ENCODE measurements at regions not wholly inside any gene's neighbourhood (a gene's known extent, or its start where the extent isn't known, plus 50 kb on each side); places are given as distances from the start of the nearest gene placed in this dataset.

GRCh38 chr10:128437786-128438345, 311.6 kb upstream of the MKI67 start:
- H3K36me3 ChIP-seq (ENCODE audit: control insufficient read depth, low read length) = no peaks in the 10 kb centered on the region
- no peak overlapping the region for H3K4me2 ChIP-seq (ENCODE audit: low read length)
- no peaks in the 10 kb centered on the region for H3K79me2 ChIP-seq (ENCODE audit: control insufficient read depth, low read length)
- H3F3A ChIP-seq (ENCODE audit: control insufficient read depth, insufficient read depth) = no peaks in the 10 kb centered on the region
- H3K4me1 ChIP-seq (ENCODE audit: control insufficient read depth, low read length) = no peaks in the 10 kb centered on the region
- no peaks in the 10 kb centered on the region for H3K27me3 ChIP-seq (ENCODE audit: control insufficient read depth, low read length)
- H3K9me3 ChIP-seq (ENCODE audit: control insufficient read depth, insufficient read depth, low read length) = no peaks in the 10 kb centered on the region
- TF ChIP-seq EZH2phosphoT487 (IDR thresholded peaks at IDR 0.05; ENCODE audit: borderline replicate concordance, low read length) = no peak
- TF ChIP-seq, protein P1, sequence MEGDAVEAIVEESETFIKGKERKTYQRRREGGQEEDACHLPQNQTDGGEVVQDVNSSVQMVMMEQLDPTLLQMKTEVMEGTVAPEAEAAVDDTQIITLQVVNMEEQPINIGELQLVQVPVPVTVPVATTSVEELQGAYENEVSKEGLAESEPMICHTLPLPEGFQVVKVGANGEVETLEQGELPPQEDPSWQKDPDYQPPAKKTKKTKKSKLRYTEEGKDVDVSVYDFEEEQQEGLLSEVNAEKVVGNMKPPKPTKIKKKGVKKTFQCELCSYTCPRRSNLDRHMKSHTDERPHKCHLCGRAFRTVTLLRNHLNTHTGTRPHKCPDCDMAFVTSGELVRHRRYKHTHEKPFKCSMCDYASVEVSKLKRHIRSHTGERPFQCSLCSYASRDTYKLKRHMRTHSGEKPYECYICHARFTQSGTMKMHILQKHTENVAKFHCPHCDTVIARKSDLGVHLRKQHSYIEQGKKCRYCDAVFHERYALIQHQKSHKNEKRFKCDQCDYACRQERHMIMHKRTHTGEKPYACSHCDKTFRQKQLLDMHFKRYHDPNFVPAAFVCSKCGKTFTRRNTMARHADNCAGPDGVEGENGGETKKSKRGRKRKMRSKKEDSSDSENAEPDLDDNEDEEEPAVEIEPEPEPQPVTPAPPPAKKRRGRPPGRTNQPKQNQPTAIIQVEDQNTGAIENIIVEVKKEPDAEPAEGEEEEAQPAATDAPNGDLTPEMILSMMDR (IDR thresholded peaks at IDR 0.05; ENCODE audit: low read depth, low read length, poor library complexity, severe bottlenecking) = no peak
- no peaks in the 10 kb centered on the region for H3K9me2 ChIP-seq (replicated peaks; ENCODE audit: control insufficient read depth, low read length)
- no peaks in the 10 kb centered on the region for H4K20me1 ChIP-seq (ENCODE audit: control insufficient read depth, insufficient read depth, low read depth, low read length)
- H3K27ac ChIP-seq (ENCODE audit: low read depth, low read length) = no peak overlapping the region
- no peak overlapping the region for H3K4me3 ChIP-seq (ENCODE audit: low read length)

GRCh38 chr10:128438417-128439063, 312.3 kb upstream of the MKI67 start:
- Histone ChIP-seq H3K36me3 (ENCODE audit: control insufficient read depth, low read length) (no peaks in the 10 kb centered on the region), H3K9me3 (ENCODE audit: control insufficient read depth, insufficient read depth, low read length) (no peaks in the 10 kb centered on the region), H3K27me3 (ENCODE audit: control insufficient read depth, low read length) (no peaks in the 10 kb centered on the region), H3K9me2 (replicated peaks; ENCODE audit: control insufficient read depth, low read length) (no peaks in the 10 kb centered on the region), H3K4me2 (ENCODE audit: low read length) (no peak overlapping the region), H3K27ac (ENCODE audit: low read depth, low read length) (no peak overlapping the region), H3F3A (ENCODE audit: control insufficient read depth, insufficient read depth) (no peaks in the 10 kb centered on the region), H3K4me1 (ENCODE audit: control insufficient read depth, low read length) (no peaks in the 10 kb centered on the region), H3K4me3 (ENCODE audit: low read length) (no peak overlapping the region), H4K20me1 (ENCODE audit: control insufficient read depth, insufficient read depth, low read depth, low read length) (no peaks in the 10 kb centered on the region), H3K79me2 (ENCODE audit: control insufficient read depth, low read length) (no peaks in the 10 kb centered on the region)
- TF ChIP-seq, protein P1 (IDR thresholded peaks at IDR 0.05; ENCODE audit: low read depth, low read length, poor library complexity, severe bottlenecking) = no peak
- TF ChIP-seq EZH2phosphoT487 (IDR thresholded peaks at IDR 0.05; ENCODE audit: borderline replicate concordance, low read length) = no peak

- H4K20me1 ChIP-seq (ENCODE audit: control insufficient read depth, insufficient read depth, low read depth, low read length) = no peaks in the 10 kb centered on the region
- no peak overlapping the region for H3K4me2 ChIP-seq (ENCODE audit: low read length)
- H3K27ac ChIP-seq (ENCODE audit: low read depth, low read length) = no peak overlapping the region
- no peaks in the 10 kb centered on the region for H3K4me1 ChIP-seq (ENCODE audit: control insufficient read depth, low read length)
- H3F3A ChIP-seq (ENCODE audit: control insufficient read depth, insufficient read depth) = no peaks in the 10 kb centered on the region
- H3K36me3 ChIP-seq (ENCODE audit: control insufficient read depth, low read length) = no peaks in the 10 kb centered on the region
- H3K79me2 ChIP-seq (ENCODE audit: control insufficient read depth, low read length) = no peaks in the 10 kb centered on the region
- no peaks in the 10 kb centered on the region for H3K9me2 ChIP-seq (replicated peaks; ENCODE audit: control insufficient read depth, low read length)
- H3K9me3 ChIP-seq (ENCODE audit: control insufficient read depth, insufficient read depth, low read length) = no peaks in the 10 kb centered on the region
- TF ChIP-seq EZH2phosphoT487 (IDR thresholded peaks at IDR 0.05; ENCODE audit: borderline replicate concordance, low read length) = no peak
- TF ChIP-seq, protein P1 (IDR thresholded peaks at IDR 0.05; ENCODE audit: low read depth, low read length, poor library complexity, severe bottlenecking) = no peak
- no peak overlapping the region for H3K4me3 ChIP-seq (ENCODE audit: low read length)
- no peaks in the 10 kb centered on the region for H3K27me3 ChIP-seq (ENCODE audit: control insufficient read depth, low read length)
These were observed 314.4 kb upstream of the MKI67 start for GRCh38 chr10:128440513-128441160.

All from DOHH2 (cell line).